Smooth muscle cell (in vitro differentiated cells): ENCODE measurements at regions not wholly inside any gene's neighbourhood (a gene's known extent, or its start where the extent isn't known, plus 50 kb on each side); places are given as distances from the start of the nearest gene placed in this dataset.

Source experiments
- DNase-seq: peaks from one replicate; lab custom pipeline; 2025; ENCODE audit not compliant: unreplicated experiment; lab: John Stamatoyannopoulos, UW
- H2AFZ ChIP-seq: fragments of 200-600 bp; sonication (generic); 2 replicates; pipeline ENCODE4 v1.6.0; 2016; ENCODE audit warnings: antibody characterized with exemption, low read depth, mild to moderate bottlenecking
- H3F3A ChIP-seq: fragments of 200-600 bp; sonication (generic); 2 replicates; pipeline ENCODE4 v1.6.0; 2017; ENCODE audit warnings: antibody characterized with exemption, low read depth
- H3K27ac ChIP-seq: fragments of 200-600 bp; sonication (generic); 2 replicates; pipeline ENCODE4 v1.5.1; 2016; ENCODE audit warnings: low read depth, mild to moderate bottlenecking
- H3K27me3 ChIP-seq: fragments of 200-600 bp; sonication (generic); 2 replicates; pipeline ENCODE4 v1.6.1; 2016; ENCODE audit warnings: low read depth, mild to moderate bottlenecking
- H3K36me3 ChIP-seq: fragments of 200-600 bp; sonication (generic); 2 replicates; pipeline ENCODE4 v1.5.1; 2016; ENCODE audit warnings: low read depth
- H3K4me1 ChIP-seq: fragments of 200-600 bp; sonication (generic); 2 replicates; pipeline ENCODE4 v1.5.1; 2016; ENCODE audit warnings: low read depth
- H3K4me2 ChIP-seq: fragments of 200-600 bp; sonication (generic); 2 replicates; pipeline ENCODE4 v1.6.0; 2016; ENCODE audit warnings: mild to moderate bottlenecking
- H3K4me3 ChIP-seq: fragments of 200-600 bp; sonication (generic); 2 replicates; pipeline ENCODE4 v1.5.1; 2016; ENCODE audit warnings: mild to moderate bottlenecking
- H3K79me2 ChIP-seq: fragments of 200-600 bp; sonication (generic); 2 replicates; pipeline ENCODE4 v1.6.0; 2016; ENCODE audit warnings: low read depth, mild to moderate bottlenecking
- H3K9ac ChIP-seq: fragments of 200-600 bp; sonication (generic); 2 replicates; pipeline ENCODE4 v1.6.0; 2016; ENCODE audit warnings: low read depth
- H3K9me3 ChIP-seq: fragments of 200-600 bp; sonication (generic); replicated peaks from 2 replicates; pipeline ENCODE4 v1.5.1; 2016; ENCODE audit warnings: low read depth
- H4K20me1 ChIP-seq: fragments of 200-600 bp; sonication (generic); 2 replicates; pipeline ENCODE4 v1.6.0; 2016; ENCODE audit warnings: low read depth
- CTCF ChIP-seq: fragments of 200-600 bp; sonication (generic); IDR thresholded peaks from 2 replicates; pipeline ENCODE4 v1.5.1; 2017; ENCODE audit warnings: borderline replicate concordance, mild to moderate bottlenecking, antibody characterized with exemption; ENCODE audit not compliant: insufficient read depth, poor library complexity, severe bottlenecking
- WGBS: methylation state at CpG from one replicate; pipeline ENCODE4 v1.1.7; 2016; ENCODE audit warnings: low lambda C conversion rate; 5-methylcytosine and 5-hydroxymethylcytosine counted together

- 79% methylated on average over 4 of the region's 4 CpGs for WGBS
These were observed 263.9 kb upstream of the UBE2E3 start for GRCh38 chr2:180716186-180717180.

GRCh38 chr2:180715044-180715443, 265.4 kb upstream of the UBE2E3 start:
- no peak overlapping the region for H3K27ac ChIP-seq
- H3F3A ChIP-seq: no peaks in the 10 kb centered on the region
- no peaks in the 10 kb centered on the region for H3K4me1 ChIP-seq
- H3K9ac ChIP-seq: no peak overlapping the region
- H4K20me1 ChIP-seq: no peaks in the 10 kb centered on the region
- no peaks in the 10 kb centered on the region for H3K9me3 ChIP-seq
- no peak for TF ChIP-seq CTCF
- H3K36me3 ChIP-seq: peaks cover 6% of the 10 kb centered on the region
- no peak for DNase-seq
- 76% methylated on average over 1 of the region's 1 CpG for WGBS
- no peak overlapping the region for H3K4me2 ChIP-seq
- H3K27me3 ChIP-seq: no peaks in the 10 kb centered on the region
- no peaks in the 10 kb centered on the region for H3K79me2 ChIP-seq
- no peak overlapping the region for H3K4me3 ChIP-seq
- no peak overlapping the region for H2AFZ ChIP-seq

More at GRCh38 chr2:180716186-180717180, 263.9 kb upstream of the UBE2E3 start:
- Histone ChIP-seq H3K4me2 (no peak overlapping the region), H3F3A (no peaks in the 10 kb centered on the region), H3K27ac (no peak overlapping the region), H3K36me3 (peaks cover 6% of the 10 kb centered on the region), H3K9ac (no peak overlapping the region), H3K27me3 (no peaks in the 10 kb centered on the region), H2AFZ (no peak overlapping the region), H3K4me1 (no peaks in the 10 kb centered on the region), H3K4me3 (no peak overlapping the region), H3K79me2 (no peaks in the 10 kb centered on the region), H3K9me3 (no peaks in the 10 kb centered on the region), H4K20me1 (no peaks in the 10 kb centered on the region)
- no peak for DNase-seq
- TF ChIP-seq CTCF: no peak

GRCh38 chr2:180709392-180710145, 270.8 kb upstream of the UBE2E3 start:
- Histone ChIP-seq H2AFZ (no peak overlapping the region), H3K4me1 (peaks cover 10% of the 10 kb centered on the region), H3K36me3 (peaks cover 6% of the 10 kb centered on the region), H4K20me1 (no peaks in the 10 kb centered on the region), H3K27me3 (no peaks in the 10 kb centered on the region), H3K27ac (no peak overlapping the region), H3K9me3 (no peaks in the 10 kb centered on the region), H3K4me2 (no peak overlapping the region), H3K79me2 (no peaks in the 10 kb centered on the region), H3F3A (peaks cover 6% of the 10 kb centered on the region), H3K9ac (no peak overlapping the region), H3K4me3 (no peak overlapping the region)
- no peak for DNase-seq
- WGBS: 95% methylated on average over 5 of the region's 5 CpGs
- TF ChIP-seq CTCF: no peak
